ENCODE measurements at regions not wholly inside any gene's neighbourhood (a gene's known extent, or its start where the extent isn't known, plus 50 kb on each side); places are given as distances from the start of the nearest gene placed in this dataset.

- TF ChIP-seq CTCF (IDR thresholded peaks at IDR 0.05) (no peak), EZH2 (IDR thresholded peaks at IDR 0.05; ENCODE audit: borderline replicate concordance, insufficient read depth, low read depth, low read length, poor library complexity, severe bottlenecking) (no peak)
Observed at GRCh38 chr5:123763201-123763600, 251.2 kb downstream of the CSNK1G3 start.
